ENCODE measurements at regions not wholly inside any gene's neighbourhood (a gene's known extent, or its start where the extent isn't known, plus 50 kb on each side); places are given as distances from the start of the nearest gene placed in this dataset.

- TF ChIP-seq CTCF (IDR thresholded peaks at IDR 0.05; ENCODE audit: low read depth, low read length, poor library complexity, severe bottlenecking) (no peak), EZH2phosphoT487 (IDR thresholded peaks at IDR 0.05; ENCODE audit: borderline replicate concordance, low read length) (no peak)
These were observed 82.5 kb downstream of the CD83 start for GRCh38 chr6:14200047-14200446.
